Heart right ventricle (tissue), 16 donors: ENCODE measurements at regions not wholly inside any gene's neighbourhood (a gene's known extent, or its start where the extent isn't known, plus 50 kb on each side); places are given as distances from the start of the nearest gene placed in this dataset.
"Not testable (repeated sequence)": the region's sequence is repeated elsewhere in the genome, so short reads cannot be mapped to it uniquely, and the experiment has no call there.

Experiments used
- ATAC-seq, 8 donors: fragments of 200-7000 bp; cut with Tn5 transposase; one replicate each; pipeline ENCODE4 v1.9.1; 2020; ENCODE audit warnings: mild to moderate bottlenecking in 8 of 8, moderate library complexity in 8 of 8, moderate number of reproducible peaks in 1 of 8
- DNase-seq, 2 donors: peaks; one replicate each; pipeline ENCODE4 v3.0.0-alpha.2; 2020
- H3K27ac ChIP-seq, 10 donors: fragments of 200-600 bp; sonication (generic) in 2 of 10; one replicate each; pipeline versions ENCODE4 v1.5.0 to v1.8.0; 2020 to 2022; ENCODE audit warnings: mild to moderate bottlenecking in 3 of 10
- H3K27me3 ChIP-seq, 7 donors: fragments of 200-600 bp; one replicate each; pipeline ENCODE4 v1.8.0; 2021 to 2022; ENCODE audit warnings: mild to moderate bottlenecking in 2 of 7
- H3K36me3 ChIP-seq, 9 donors: fragments of 200-600 bp; sonication (generic) in 1 of 9; one replicate each; pipeline versions ENCODE4 v1.5.0 to v1.8.0; 2020 to 2022; ENCODE audit warnings: mild to moderate bottlenecking in 2 of 9
- H3K4me1 ChIP-seq, 9 donors: fragments of 200-600 bp; sonication (generic) in 1 of 9; one replicate each; pipeline versions ENCODE4 v1.5.0 to v1.8.0; 2020 to 2022; ENCODE audit warnings: mild to moderate bottlenecking in 4 of 9
- H3K4me3 ChIP-seq, 10 donors: fragments of 200-600 bp; sonication (generic) in 2 of 10; one replicate each; pipeline versions ENCODE4 v1.5.0 to v1.8.0; 2020 to 2022; ENCODE audit warnings: mild to moderate bottlenecking in 7 of 10, moderate library complexity in 2 of 10
- H3K9me3 ChIP-seq, 11 donors: fragments of 200-600 bp in 10 of 11; sonication (generic) in 2 of 11; one replicate each; pipeline versions ENCODE4 v1.5.0 to v1.8.0; 2013 to 2022; ENCODE audit warnings: mild to moderate bottlenecking in 2 of 11, control low read depth in 1 of 11, moderate library complexity in 1 of 11
- CTCF ChIP-seq, 9 donors: fragments of 200-600 bp; sonication (generic) in 2 of 9; IDR thresholded peaks; one replicate each; pipeline versions ENCODE4 v1.5.0 to v1.8.0; 2021 to 2022; ENCODE audit warnings: antibody characterized with exemption in 9 of 9, mild to moderate bottlenecking in 5 of 9, moderate library complexity in 1 of 9
- WGBS, 2 donors: extraction: QIAGEN DNeasy Blood & Tissue Kit; methylation state at CpG; one replicate each; pipeline ENCODE4 v1.1.7; 2013; ENCODE audit warnings: inconsistent platforms in 1 of 2; 5-methylcytosine and 5-hydroxymethylcytosine counted together
- intact Hi-C, 10 donors: fragments of 100-400 bp; cut with DNase I; formaldehyde crosslinking; loops; one replicate each; pipeline versions ENCODE4 v1.11.1 to v1.14.2; 2022
- donor health status: Arrhythmogenic right ventricular cardiomyopathy.
- donor health status: ischemic (EF 13 %, LVEDD 7.1; RV severe dilation, severe dysfunction).
- donor health status: healthy with polysubstance abuse.
- donor health status: DM: no; HTN: yes; CAD: no.
- donor health status: DM: no; HTN: no; CAD: no.
- donor health status: ischemic (EF 25% LVEDD 6.9; RV normal size, moderate dysfunction).
- donor health status: ischemic (EF 25% LVEDD 5.7; RV mildly dilated, moderate dysfunction).
- donor health status: healthy.
- donor health status: DM: yes; HTN: yes; CAD: no.
- donor health status: Ischemic cardiomyopathy.
- donor health status: ischemic (EF 35%, LVEDD 5.7; RV mildly dilated, moderate dysfunction).
- donor health status: nonischemic (EF 11% LVEDD 7.7; RV severe dilation, severe dysfunction).
- donor health status: DM: yes; HTN: yes; CAD: no.
- donor health status: PGD.
- donor health status: ischemic (EF 29% LVEDD 5.4; RV normal size, mild dysfunction).
- donor health status: nonischemic (EF 23%, LVEDD 6.1; RV moderate dilation, normal function).

- Histone ChIP-seq H3K27me3 (no peaks in the 10 kb centered on the region), H3K4me3 (no peak overlapping the region), H3K4me1 (peaks cover 0 to 26% (median 4%) of the 10 kb centered on the region in 9 donors), H3K27ac (no peak overlapping the region), H3K36me3 (no peaks in the 10 kb centered on the region), H3K9me3 (no peaks in the 10 kb centered on the region)
- no peak for TF ChIP-seq CTCF (IDR thresholded peaks at IDR 0.05)
- 89 to 95% methylated on average over 1 of the region's 1 CpG for WGBS, 2 donors
- no peak for DNase-seq
- no peak for ATAC-seq
- intact Hi-C loops = no loop called here
Measured at GRCh38 chr2:149857344-149857743, 269.8 kb upstream of the MMADHC start.

- 96 to 100% methylated on average over 2 of the region's 5 CpGs for WGBS, 2 donors
- H3K36me3 ChIP-seq, ATAC-seq, H3K27me3 ChIP-seq, H3K27ac ChIP-seq, intact Hi-C loops, DNase-seq, H3K4me3 ChIP-seq, H3K9me3 ChIP-seq: not testable (repeated sequence)
- peaks cover 0 to 22% (median 4%) of the 10 kb centered on the region in 9 donors for H3K4me1 ChIP-seq
Measured at GRCh38 chr2:149855859-149856258, 268.3 kb upstream of the MMADHC start.

GRCh38 chr2:149849591-149849990, 262.0 kb upstream of the MMADHC start:
- intact Hi-C loops = no loop called here
- Histone ChIP-seq H3K27ac (no peak overlapping the region), H3K36me3 (no peaks in the 10 kb centered on the region), H3K27me3 (no peaks in the 10 kb centered on the region), H3K4me3 (no peak overlapping the region), H3K4me1 (no peaks in the 10 kb centered on the region), H3K9me3 (no peaks in the 10 kb centered on the region)
- no peak for ATAC-seq
- WGBS, 2 donors = 67 to 72% methylated on average over 1 of the region's 1 CpG
- no peak for DNase-seq
- TF ChIP-seq CTCF (IDR thresholded peaks at IDR 0.05) = no peak

- Histone ChIP-seq H3K27ac (no peak overlapping the region), H3K27me3 (no peaks in the 10 kb centered on the region), H3K36me3 (no peaks in the 10 kb centered on the region), H3K4me3 (no peak overlapping the region), H3K4me1 (no peaks in the 10 kb centered on the region), H3K9me3 (no peaks in the 10 kb centered on the region)
- TF ChIP-seq CTCF (IDR thresholded peaks at IDR 0.05) = no peak
- 53 to 66% methylated on average over 2 of the region's 2 CpGs for WGBS, 2 donors
- DNase-seq = no peak
- intact Hi-C loops = no loop called here
- ATAC-seq = no peak
Measured at GRCh38 chr2:149849136-149849535, 261.6 kb upstream of the MMADHC start.

- ATAC-seq (no peak), DNase-seq (no peak)
- Histone ChIP-seq H3K36me3 (no peaks in the 10 kb centered on the region), H3K27me3 (no peaks in the 10 kb centered on the region), H3K27ac (no peak overlapping the region), H3K4me3 (no peak overlapping the region), H3K9me3 (peaks cover 0 to 13% (median 0%) of the 10 kb centered on the region in 11 donors), H3K4me1 (no peaks in the 10 kb centered on the region)
- intact Hi-C loops = no loop called here
- no peak for TF ChIP-seq CTCF (IDR thresholded peaks at IDR 0.05)
- WGBS, 2 donors = 90 to 94% methylated on average over 1 of the region's 1 CpG
Measured at GRCh38 chr2:149841396-149841795, 253.8 kb upstream of the MMADHC start.
